Islet of Langerhans (tissue), 1 donor: ENCODE measurements at regions not wholly inside any gene's neighbourhood (a gene's known extent, or its start where the extent isn't known, plus 50 kb on each side); places are given as distances from the start of the nearest gene placed in this dataset.

ENCODE experiments used
- FAIRE-seq: peaks from one replicate; lab custom pipeline; 2011; peaks lifted over from hg19 to GRCh38; lab: Jason Lieb, UNC

DNA sequence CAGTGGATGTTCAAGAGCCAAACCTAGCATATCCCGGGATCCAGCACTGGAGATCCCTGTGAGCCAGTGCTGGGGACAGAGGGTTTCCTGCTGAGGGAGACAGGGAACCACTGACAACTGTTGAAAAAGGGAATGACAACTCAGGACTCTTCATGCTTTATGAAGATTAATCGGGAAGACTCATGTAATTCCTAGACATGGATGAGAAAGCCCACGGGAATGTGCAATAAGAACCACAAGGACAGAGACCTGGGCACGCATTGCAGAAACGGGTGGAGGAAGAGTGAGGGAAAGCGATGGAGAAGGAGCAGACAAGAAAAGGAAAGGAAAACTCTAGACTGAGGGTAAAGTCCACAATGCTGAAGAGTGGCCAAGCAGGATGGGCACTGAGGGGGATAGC lies 296.0 kb downstream of the PCNX1 start:
- no peak for FAIRE-seq

DNA sequence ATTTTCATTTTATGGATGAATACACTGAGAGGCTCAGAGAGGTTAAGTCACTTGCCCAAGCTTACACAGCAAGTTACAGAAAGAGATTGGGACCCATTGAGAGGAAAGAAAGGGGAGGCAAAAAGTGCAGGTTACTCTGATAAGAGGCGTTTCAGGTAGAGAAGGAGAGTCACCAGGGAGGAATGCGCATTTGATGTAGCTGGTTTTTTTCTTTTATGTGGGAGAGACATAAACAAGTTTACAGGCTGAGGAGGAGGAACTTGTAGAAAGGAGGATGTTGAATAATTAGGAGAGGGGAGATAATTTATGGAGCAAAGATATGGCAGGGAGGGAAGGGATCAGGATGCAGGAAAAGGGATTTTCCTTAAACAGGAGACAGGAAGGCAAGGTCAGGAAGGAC lies 297.0 kb downstream of the PCNX1 start:
- no peak for FAIRE-seq

DNA sequence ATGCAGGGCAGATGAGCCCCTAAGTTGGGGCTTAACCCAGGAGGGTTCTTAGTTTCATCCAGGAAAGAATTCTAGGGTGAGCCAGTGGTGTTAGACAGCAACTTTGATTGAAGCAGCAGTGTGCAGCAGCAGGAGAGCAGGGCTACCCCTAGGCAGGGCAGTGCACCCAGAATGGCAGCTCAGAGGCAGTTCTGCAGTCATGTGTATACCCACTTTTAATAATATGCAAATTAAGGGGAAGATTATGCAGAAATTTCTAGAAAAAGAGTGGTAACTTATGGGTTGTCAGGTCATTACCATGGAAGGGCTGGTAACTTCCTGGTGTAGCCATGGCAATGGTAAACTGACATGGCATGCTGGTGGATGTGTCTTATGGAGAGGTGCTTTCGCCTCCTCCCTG lies 297.5 kb downstream of the PCNX1 start:
- no peak for FAIRE-seq

DNA sequence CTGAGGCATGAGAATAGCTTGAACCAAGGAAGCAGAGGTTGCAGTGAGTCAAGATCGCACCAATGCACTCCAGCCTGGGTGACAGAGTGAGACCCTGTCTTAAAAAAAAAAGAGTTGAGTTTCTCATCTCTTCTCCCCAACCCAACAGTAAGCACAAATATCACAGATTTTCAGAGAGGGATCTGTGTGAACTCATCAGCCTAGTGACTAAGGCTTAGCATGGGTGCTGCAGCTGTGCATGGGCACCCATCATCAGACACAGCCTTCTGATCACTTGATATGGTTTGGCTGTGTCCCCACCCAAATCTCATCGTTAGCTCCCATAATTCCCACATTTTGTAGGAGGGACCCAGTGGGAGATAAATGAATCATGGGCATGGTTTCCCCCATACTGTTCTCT lies 298.9 kb downstream of the PCNX1 start:
- no peak for FAIRE-seq

DNA sequence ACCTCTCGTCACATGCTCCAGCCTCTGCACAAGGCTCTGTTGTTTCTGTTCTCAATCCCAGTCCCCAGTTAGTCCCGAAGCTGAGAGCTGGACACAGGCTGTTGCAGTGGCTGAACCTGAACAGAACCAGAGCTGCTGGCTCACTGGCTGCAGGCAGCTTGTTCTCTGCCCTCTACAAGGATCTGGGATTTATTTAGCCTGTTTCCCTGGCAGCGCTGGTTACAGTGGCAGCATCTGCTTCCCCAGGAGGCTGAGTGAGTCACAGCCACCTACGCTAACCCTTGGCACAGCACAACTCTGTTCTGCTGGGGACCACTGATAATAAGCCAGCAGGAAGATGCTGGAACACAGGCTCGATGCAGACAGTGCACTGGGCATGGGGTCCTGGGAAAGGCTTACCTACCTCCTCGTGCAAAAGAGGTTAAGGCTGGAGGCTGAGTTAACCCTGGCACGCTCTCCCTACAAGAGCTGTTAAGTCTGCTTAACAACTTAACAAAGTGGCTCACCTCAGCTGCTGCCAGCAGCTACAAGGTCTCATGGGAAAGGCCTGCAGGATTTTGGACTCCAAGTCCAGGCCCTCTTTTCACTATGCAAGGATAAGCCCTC lies 299.6 kb downstream of the PCNX1 start:
- FAIRE-seq, result no peak

DNA sequence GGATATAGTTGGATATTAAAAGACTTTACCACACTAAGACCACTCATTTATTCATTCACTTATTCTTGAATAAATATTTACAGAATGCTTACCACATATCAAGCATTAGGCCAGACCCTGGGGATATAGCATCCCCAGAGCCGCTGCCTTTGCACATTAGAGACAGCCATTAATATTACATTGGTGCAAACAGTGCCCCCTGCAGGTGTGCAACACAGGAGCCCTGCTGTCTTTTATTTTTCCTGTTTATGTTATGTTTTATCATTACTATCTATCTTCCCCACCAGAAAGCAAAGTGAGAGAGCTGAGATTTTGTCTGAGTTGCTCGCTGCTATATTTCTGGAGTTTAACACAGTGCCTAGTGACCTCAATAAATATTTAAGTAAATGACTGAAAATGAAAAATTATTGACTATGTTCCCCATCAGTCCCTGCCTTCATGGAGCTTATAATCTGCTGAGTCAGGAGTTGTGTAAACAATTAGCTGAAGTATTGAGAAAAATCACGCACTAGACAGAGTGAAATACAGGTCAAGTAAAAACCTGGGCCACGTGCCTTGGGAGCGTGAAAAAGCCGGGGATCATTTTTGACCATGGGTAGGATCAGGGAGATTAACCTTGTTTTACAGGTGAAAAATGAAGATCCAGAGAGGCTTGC lies 301.6 kb downstream of the PCNX1 start:
- no peak for FAIRE-seq

DNA sequence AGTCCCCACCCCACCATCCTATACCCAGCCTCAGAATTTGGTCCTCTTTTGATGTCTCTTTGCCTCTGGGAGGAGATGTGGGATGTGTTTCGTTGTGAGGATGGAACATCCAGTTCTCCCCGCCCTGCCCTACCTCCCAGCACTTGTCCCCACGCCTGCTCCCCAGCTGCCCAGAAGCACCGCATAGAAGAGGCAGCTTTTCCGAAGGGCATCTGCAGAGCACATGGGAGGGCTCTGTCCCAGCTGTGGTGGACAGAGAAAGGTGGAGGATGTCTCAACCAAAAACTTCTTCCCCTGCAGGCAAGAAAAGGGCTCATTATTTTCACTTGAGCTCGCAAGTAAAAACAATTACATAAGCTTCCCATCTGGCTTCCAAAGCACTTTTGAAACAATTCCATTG lies 302.6 kb downstream of the PCNX1 start:
- no peak for FAIRE-seq

DNA sequence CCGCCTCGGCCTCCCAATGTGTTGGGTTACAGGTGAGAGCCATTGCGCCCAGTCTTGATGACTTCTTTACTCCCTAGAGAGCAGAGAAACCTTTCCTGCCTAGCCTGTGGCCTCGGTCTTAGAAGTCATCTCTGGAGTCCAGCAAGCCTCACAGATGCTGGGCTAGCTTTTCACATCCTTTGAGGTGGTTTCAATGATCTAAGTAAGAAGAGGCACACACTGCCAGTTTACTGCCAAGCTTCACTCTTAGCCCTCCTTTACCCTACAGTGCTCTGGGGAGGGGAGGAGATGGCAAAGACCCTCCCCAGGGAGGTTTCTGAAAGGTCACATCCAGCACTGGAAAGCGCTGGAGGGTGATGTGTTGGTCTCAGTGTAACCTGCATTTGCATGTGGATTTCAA lies 304.8 kb downstream of the PCNX1 start:
- FAIRE-seq, result no peak

DNA sequence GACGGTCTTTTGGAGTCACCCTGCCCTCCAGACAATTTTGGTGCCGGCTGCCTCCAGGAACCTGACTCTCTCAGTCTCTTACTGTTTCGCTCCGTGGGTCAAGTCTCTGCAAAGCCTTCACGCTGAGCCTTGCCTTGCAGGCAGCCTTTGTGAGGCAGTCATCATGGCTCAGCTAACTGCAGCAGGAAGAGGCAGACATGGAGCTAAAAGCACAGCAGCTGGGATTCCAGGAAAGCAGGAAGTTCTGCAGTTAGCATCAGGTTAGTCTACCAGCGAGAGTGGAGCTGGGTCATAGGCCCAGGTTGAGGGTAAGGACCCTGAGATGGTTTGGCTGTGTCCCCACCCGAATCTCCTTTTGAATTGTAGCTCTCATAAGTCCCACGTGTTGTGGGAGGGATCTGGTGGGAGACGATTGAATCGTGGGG lies 305.4 kb downstream of the PCNX1 start:
- no peak for FAIRE-seq

DNA sequence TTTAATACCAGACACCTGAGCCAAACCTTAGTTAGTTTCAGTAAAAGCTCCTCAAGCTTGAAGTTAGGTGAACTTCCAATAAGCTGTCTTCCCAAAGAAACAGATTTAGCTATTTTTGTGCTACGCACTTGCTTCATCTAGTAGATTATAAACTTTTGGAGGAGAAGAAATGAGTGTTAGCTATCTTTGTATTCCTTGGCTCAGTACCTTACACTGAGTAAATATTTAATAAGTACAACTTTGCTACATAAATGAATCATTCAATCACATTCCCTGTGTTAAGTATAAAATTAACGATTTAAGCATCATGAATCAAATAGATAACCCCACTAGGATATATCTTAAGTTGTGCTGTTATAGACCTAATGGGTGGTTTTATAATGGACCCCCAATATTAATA lies 307.0 kb downstream of the PCNX1 start:
- no peak for FAIRE-seq

DNA sequence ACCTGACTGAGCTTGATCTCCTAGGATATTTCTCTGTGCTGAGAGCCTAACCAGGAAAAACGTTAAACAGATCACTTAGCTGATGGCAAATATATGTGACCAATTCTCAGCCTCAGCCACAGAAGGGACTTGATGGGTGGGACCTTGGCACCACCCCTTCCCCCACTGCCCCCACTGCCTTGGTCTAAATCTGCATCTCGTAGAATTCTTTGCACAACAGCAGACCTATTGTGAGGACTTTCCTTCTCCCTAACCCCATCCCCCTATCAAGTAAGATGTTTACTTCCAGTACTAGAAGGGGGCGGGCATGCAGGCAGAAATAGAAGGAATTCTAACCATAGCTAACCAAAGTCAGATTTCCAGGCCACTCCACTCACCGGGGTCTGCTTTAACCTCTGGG lies 313.2 kb downstream of the PCNX1 start:
- no peak for FAIRE-seq

DNA sequence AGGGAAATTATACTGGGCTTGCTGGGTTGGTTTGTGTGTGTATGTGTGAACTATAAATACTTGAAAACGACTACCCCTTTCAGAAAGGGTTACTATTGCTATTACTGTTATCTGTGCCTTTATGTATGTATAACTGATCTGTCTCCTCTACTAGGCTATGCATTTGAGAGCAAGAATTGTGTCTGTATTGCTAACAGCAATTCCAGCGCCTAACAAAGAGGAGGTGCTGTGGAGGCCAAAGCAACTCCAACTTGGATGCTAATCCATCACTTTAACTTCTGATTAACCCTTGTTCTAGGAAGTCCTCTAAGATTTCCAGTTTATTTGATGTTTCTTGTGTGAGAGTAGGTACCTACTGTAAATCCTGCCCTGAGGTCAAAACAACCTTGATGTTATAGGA lies 313.9 kb downstream of the PCNX1 start:
- FAIRE-seq, result no peak

DNA sequence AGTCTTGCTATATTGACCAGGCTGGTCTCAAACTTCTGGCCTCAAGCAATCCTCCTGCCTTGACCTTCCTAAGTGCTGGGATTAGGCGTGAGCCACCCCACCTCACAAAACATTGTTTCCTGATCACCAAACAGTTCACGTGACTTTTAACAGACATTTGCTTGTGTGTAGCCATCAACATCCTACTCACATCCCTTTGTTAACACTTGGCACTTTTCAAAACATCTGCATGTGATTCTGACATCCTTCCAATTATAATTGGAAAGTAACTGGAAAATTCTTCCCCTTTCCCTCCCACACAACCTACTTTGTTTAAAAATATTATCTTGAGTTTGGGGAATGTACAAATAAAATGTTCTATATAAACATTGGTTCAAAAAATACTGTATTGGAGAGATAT lies 317.9 kb downstream of the PCNX1 start:
- FAIRE-seq, result no peak

DNA sequence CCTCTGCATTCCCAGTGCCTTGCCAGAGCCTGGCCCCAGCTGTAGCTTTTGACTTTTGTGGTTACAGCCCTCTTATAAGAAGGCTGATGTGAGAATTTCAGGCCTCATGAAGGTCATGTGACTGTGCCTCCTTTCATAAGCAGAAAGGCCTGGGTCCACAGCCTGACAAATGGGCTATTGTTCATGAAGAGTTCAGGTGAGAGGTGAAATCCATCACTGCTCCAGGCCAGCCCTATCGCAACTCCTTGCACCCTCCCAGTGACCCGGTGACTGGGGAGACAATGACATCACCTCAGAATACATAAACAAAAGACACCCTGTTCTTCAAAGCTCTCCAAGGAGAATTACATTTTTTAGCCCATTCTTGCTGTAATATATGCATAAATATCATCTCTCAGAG lies 321.5 kb downstream of the PCNX1 start:
- FAIRE-seq, result no peak

DNA sequence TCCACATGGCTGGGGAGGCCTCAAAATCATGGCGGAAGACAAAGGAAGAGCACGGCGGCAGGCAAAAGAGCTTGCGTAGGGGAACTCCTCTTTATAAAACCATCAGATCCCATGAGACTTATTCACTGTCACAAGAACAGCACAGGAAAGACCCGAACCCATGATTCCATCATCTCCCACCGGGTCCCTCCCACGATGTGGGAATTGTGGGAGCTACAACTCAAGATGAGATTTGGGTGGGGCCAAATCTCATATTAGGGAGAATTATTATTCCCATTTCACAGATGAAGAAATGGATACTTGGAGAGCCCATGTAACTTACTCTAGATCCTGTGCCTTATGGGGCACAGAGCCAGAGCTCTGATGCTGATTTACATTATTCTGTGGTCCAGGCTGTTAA lies 322.6 kb downstream of the PCNX1 start:
- FAIRE-seq, result no peak

DNA sequence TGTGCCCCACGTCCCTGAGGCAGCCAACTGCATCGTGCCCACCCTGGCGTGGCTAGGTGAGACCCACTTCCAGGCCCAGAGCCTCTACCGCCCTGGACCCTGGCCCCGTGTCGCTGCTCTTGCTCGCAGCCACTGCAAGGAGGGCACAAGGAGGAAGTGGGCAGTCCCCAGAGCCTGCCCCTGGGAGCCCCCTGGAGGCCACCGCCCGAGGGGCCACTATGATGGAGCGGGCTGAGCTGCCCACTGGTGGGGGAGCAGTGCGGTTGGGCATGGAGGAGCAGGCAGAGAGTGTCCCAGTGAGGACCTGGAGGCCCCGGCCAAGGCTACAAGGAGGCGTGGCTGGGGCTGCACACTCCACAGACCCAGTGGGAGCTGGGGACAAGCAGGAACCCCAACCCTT lies 323.6 kb downstream of the PCNX1 start:
- FAIRE-seq, result no peak

DNA sequence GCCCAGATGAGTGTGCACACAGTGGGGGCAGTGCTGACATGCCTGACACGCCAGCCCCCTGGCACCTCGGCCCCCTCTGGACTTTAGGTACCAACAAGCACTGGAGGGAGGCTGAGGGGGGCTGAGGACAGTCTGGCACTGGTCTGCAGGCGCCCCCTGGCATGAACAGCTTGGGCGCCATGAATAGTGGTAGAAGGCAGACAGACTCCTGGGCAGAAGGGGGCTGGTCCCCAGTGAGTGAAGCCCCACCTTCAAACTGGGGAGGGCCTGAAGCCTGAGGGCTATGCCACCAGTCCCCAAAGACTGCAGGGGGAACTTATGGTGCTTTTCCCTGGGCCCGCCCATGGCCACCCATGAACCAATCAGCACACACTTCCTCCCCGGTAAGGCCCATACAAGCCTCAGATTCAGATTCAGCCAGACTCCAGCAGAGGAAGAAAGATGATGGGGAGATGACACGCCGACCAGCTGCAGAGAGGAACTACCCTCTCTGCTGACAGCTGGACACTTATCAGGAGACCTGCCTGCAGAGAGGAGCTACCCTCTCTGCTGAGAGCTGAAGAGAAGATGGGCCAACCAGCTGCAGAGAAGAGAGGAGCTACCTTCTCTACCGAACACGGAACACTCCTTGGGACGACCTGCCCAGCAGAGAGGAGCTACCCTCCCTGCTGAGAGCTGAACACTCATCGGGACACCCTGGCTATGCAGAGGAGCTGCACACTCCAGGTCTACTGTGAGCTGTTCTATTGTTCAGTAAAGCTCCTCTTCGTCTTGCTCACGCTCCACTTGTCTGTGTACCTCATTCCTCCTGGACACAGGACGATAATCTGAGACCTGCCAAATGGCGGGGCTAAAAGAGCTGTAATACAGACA lies 324.5 kb downstream of the PCNX1 start:
- FAIRE-seq, result no peak

DNA sequence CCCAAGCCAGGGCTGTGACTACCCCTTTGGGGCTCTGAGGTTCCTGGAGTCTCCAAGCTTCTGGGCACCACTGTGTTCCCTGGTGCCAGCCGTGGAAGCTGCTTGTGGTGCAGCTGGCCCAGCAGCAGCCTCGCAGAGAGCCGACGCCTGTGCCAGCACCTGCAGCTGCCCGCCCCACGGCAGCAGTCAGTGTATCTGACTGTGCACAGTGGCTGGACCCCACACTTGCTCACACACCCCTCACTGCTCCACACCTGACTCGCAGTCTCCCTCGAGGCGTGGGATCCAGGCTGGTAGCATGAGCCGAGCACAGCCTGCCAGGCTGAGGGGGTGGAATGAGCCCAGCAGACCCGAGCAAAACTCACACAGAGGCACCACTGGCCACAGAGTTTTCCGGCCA lies 325.2 kb downstream of the PCNX1 start:
- no peak for FAIRE-seq

DNA sequence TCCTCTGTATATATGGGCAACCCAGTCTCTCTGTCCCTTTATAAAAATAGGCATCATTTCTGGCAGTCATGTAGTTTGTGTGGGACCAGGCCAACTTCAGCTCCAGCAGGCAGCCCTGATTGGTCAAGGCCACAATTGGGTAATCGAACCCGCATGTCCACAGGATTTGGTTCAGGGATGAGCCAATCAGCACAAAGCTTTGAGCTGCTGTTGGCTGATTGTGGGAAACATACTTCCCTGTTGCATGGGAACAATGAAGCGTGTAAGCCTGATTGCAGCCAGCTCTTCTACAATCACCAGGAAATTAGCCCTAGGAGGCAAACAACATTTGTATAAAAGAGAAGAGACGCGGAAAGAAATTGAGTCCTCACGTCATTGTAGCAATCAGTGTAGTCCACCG lies 328.6 kb downstream of the PCNX1 start:
- peak; percentile 93 for FAIRE-seq

DNA sequence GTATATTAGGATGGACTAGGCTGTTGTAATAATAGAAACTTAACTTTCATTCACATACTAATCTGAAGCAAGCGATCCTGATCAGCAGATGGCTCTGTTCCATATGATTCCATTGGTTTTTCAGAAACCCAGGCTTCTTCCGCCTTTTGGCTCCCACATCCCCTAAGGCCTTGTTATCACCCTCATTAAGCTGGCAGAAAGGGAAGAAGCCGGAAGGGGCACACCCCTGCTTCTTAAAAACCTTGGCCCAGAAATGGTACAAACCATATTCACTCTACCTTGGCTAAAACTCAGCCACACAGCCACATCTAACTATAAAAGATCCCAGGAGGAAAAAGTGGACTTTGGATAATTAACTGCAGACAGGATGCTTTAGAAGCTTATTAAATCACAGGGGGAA lies 329.2 kb downstream of the PCNX1 start:
- FAIRE-seq, result peak; percentile 55

DNA sequence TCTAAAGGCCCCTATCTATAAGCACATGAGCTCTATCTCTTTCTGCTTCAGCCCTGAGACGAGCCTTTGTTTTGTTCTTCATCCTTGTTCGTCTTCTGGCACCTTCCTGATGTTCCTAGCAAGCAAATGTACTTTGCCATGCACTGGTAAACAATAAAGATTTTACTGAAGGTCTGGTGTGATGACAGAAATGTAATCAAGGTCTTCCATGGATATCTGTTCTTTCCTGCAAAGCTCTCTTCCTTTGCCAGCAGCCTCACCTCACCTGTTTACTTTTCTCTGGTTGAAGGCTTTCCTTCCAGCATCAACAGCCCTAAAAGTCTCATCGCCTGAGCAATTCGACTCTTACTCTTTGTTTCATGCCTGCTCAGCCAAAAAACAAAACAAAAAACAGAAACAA lies 330.3 kb downstream of the PCNX1 start:
- FAIRE-seq, result peak; percentile 33

DNA sequence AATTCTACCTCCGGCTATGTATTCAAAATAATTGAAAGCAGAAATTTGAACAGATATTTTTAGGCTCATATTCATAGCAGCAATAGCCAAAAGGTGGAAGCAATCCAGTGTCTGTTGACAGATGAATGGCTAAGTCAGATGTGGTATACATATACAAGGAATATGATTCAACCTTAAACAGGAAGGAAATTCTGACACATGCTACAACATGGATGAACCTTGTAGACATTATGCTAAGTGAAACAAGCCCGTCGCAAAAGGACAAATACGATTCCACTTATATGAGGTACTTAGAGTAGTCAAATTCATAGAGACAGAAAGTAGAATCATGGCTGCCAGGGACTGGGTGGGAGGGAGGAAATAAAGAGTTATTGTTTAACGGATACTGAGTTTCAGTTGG lies 331.6 kb downstream of the PCNX1 start:
- no peak for FAIRE-seq

DNA sequence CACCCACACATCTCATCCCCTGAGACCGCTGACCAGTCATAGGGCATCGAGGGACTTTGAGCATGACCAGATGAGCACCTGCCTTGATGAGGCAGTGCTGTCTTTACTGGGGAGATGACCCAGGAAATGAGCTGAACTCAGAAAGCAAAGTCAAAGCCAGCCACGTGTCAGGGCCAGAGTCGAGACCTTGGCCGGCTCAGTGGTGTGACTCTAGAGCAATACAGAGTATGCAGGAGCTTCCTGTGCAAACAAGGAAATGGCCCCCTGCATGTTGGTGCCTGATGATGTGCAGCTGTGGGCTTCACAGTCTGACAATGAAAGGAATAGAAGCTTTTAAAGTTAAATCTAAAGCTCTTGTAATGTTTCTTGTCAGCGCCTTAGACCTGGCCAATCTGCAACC lies 332.9 kb downstream of the PCNX1 start:
- no peak for FAIRE-seq
